ENCODE measurements at regions not wholly inside any gene's neighbourhood (a gene's known extent, or its start where the extent isn't known, plus 50 kb on each side); places are given as distances from the start of the nearest gene placed in this dataset.

DNA sequence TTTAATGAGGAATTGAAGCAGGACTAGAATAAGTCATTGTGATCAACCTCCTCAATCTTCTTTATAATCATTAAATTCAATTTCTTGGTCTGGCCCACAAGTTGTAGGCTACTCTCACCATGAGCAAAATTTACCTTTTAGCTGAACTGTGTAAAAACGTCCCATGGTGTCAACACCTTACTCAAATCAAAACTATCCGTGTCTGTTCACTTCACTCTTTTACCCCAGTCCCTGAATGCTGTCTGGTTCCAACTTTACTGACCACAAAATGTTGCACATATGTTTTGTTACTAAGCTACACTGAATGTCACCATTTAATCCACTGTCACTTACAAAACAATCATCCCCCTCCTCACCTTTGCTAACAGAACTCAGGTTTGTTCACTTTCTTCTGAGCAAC is 951.6 kb upstream of the SLC39A10 start:
- TF ChIP-seq CTCF (IDR thresholded peaks at IDR 0.05; ENCODE audit: control extremely low read depth in 1 of 3, insufficient read depth in 1 of 3, low read depth in 1 of 3, low read length in 3 of 3) (no peak), GABPA (IDR thresholded peaks at IDR 0.05; ENCODE audit: borderline replicate concordance, insufficient read depth, low read length) (no peak), ATF3 (IDR thresholded peaks at IDR 0.05; ENCODE audit: insufficient read depth, low read depth, low read length) (no peak), POLR2A (IDR thresholded peaks at IDR 0.05; ENCODE audit: control extremely low read depth in 1 of 2, low read depth in 2 of 2, low read length in 2 of 2) (no peak), USF2 (IDR thresholded peaks at IDR 0.05; ENCODE audit: low read length) (no peak)
